Stomach (tissue), 4 donors: ENCODE measurements at regions not wholly inside any gene's neighbourhood (a gene's known extent, or its start where the extent isn't known, plus 50 kb on each side); places are given as distances from the start of the nearest gene placed in this dataset.

Experiments
- EP300 ChIP-seq: sonication (generic); formaldehyde crosslinking; IDR thresholded peaks from one replicate; pipeline ENCODE4 v1.6.1; 2017; ENCODE audit warnings: antibody characterized with exemption
- POLR2A ChIP-seq, 4 donors: fragments of 450-650 bp; IDR thresholded peaks; one replicate each; pipeline ENCODE4 v1.6.1; 2016; ENCODE audit warnings: antibody characterized with exemption in 4 of 4, control low read depth in 2 of 4, mild to moderate bottlenecking in 1 of 4, moderate library complexity in 1 of 4
- POLR2AphosphoS5 ChIP-seq, 3 donors: sonication (generic); formaldehyde crosslinking; IDR thresholded peaks; one replicate each; pipeline ENCODE4 v1.6.1; 2016; ENCODE audit warnings: antibody characterized with exemption in 3 of 3
- TF ChIP-seq, protein P1 (sequence below), 7 experiments: fragments of 450-650 bp in 4 of 7; fragments of 200-600 bp in 3 of 7; sonication (generic) in 3 of 7; IDR thresholded peaks; one replicate each; pipeline ENCODE4 v1.5.1; 2016 to 2019; ENCODE audit warnings: antibody characterized with exemption in 7 of 7, control low read depth in 2 of 7, mild to moderate bottlenecking in 1 of 7

GRCh38 chrX:43357741-43358140 lies 298.4 kb upstream of the MAOA start:
- TF ChIP-seq, protein P1, sequence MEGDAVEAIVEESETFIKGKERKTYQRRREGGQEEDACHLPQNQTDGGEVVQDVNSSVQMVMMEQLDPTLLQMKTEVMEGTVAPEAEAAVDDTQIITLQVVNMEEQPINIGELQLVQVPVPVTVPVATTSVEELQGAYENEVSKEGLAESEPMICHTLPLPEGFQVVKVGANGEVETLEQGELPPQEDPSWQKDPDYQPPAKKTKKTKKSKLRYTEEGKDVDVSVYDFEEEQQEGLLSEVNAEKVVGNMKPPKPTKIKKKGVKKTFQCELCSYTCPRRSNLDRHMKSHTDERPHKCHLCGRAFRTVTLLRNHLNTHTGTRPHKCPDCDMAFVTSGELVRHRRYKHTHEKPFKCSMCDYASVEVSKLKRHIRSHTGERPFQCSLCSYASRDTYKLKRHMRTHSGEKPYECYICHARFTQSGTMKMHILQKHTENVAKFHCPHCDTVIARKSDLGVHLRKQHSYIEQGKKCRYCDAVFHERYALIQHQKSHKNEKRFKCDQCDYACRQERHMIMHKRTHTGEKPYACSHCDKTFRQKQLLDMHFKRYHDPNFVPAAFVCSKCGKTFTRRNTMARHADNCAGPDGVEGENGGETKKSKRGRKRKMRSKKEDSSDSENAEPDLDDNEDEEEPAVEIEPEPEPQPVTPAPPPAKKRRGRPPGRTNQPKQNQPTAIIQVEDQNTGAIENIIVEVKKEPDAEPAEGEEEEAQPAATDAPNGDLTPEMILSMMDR (IDR thresholded peaks at IDR 0.05) = no peak
- TF ChIP-seq POLR2A (IDR thresholded peaks at IDR 0.05) (no peak), POLR2AphosphoS5 (IDR thresholded peaks at IDR 0.05) (no peak), EP300 (no peak)
